Endothelial cell of umbilical vein (primary cell): ENCODE measurements at regions not wholly inside any gene's neighbourhood (a gene's known extent, or its start where the extent isn't known, plus 50 kb on each side); places are given as distances from the start of the nearest gene placed in this dataset.

Experiments
- EZH2 ChIP-seq: IDR thresholded peaks from 2 replicates; pipeline ENCODE4 v1.6.1; 2012; ENCODE audit warnings: borderline replicate concordance, low read depth, mild to moderate bottlenecking, moderate library complexity, low read length, inconsistent platforms; ENCODE audit not compliant: severe bottlenecking
- POLR2A ChIP-seq: IDR thresholded peaks from 2 replicates; pipeline ENCODE4 v1.6.1; 2012; ENCODE audit warnings: low read depth, mild to moderate bottlenecking, control low read depth, low read length
- POLR2AphosphoS5 ChIP-seq: IDR thresholded peaks from 2 replicates; pipeline ENCODE4 v1.6.1; 2012; ENCODE audit warnings: low read depth, mild to moderate bottlenecking, control low read depth, low read length, moderate library complexity; ENCODE audit not compliant: insufficient read depth
- TF ChIP-seq, protein P1 (sequence below), 2 donors: IDR thresholded peaks; 1 replicate in 1 of 2; 2 replicates in 1 of 2; pipeline ENCODE4 v1.5.1; 2011; ENCODE audit warnings: low read length in 2 of 2, mild to moderate bottlenecking in 2 of 2, moderate library complexity in 2 of 2, control low read depth in 1 of 2, inconsistent platforms in 1 of 2, low read depth in 1 of 2; ENCODE audit not compliant: insufficient read depth in 1 of 2; ENCODE audit errors: extremely low read depth in 1 of 2

- TF ChIP-seq, protein P1, sequence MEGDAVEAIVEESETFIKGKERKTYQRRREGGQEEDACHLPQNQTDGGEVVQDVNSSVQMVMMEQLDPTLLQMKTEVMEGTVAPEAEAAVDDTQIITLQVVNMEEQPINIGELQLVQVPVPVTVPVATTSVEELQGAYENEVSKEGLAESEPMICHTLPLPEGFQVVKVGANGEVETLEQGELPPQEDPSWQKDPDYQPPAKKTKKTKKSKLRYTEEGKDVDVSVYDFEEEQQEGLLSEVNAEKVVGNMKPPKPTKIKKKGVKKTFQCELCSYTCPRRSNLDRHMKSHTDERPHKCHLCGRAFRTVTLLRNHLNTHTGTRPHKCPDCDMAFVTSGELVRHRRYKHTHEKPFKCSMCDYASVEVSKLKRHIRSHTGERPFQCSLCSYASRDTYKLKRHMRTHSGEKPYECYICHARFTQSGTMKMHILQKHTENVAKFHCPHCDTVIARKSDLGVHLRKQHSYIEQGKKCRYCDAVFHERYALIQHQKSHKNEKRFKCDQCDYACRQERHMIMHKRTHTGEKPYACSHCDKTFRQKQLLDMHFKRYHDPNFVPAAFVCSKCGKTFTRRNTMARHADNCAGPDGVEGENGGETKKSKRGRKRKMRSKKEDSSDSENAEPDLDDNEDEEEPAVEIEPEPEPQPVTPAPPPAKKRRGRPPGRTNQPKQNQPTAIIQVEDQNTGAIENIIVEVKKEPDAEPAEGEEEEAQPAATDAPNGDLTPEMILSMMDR (IDR thresholded peaks at IDR 0.05; ENCODE audit: extremely low read depth in 1 of 2, insufficient read depth in 1 of 2, low read depth in 1 of 2, low read length in 2 of 2) = no peak
- no peak for TF ChIP-seq POLR2A
- no peak for TF ChIP-seq EZH2
- TF ChIP-seq POLR2AphosphoS5 = no peak
These were observed 515.3 kb downstream of the SOX5 start for GRCh38 chr12:23434154-23434553.
